Left lung (tissue), 4 donors: ENCODE measurements at regions not wholly inside any gene's neighbourhood (a gene's known extent, or its start where the extent isn't known, plus 50 kb on each side); places are given as distances from the start of the nearest gene placed in this dataset.

ENCODE experiments used
- ATAC-seq: fragments of 200-7000 bp; cut with Tn5 transposase; one replicate; pipeline ENCODE4 v1.9.1; 2020; ENCODE audit warnings: moderate library complexity
- DNase-seq, 4 donors: peaks; one replicate each; pipeline ENCODE4 v3.0.0-alpha.2; 2013 to 2020
- H3K27ac ChIP-seq, 2 donors: fragments of 200-600 bp; sonication (generic) in 1 of 2; one replicate each; pipeline versions ENCODE4 v1.5.0 to v1.8.0; 2020 to 2021
- H3K27me3 ChIP-seq, 2 donors: fragments of 200-600 bp; sonication (generic) in 1 of 2; one replicate each; pipeline versions ENCODE4 v1.5.0 to v1.8.0; 2020 to 2021
- H3K36me3 ChIP-seq, 2 donors: fragments of 200-600 bp; sonication (generic) in 1 of 2; one replicate each; pipeline versions ENCODE4 v1.5.0 to v1.8.0; 2020 to 2021
- H3K4me1 ChIP-seq, 2 donors: fragments of 200-600 bp; one replicate each; pipeline ENCODE4 v1.8.0; 2021
- H3K4me3 ChIP-seq, 2 donors: fragments of 200-600 bp; sonication (generic) in 1 of 2; one replicate each; pipeline versions ENCODE4 v1.5.0 to v1.8.0; 2020 to 2021; ENCODE audit warnings: mild to moderate bottlenecking in 1 of 2
- H3K9me3 ChIP-seq, 2 donors: fragments of 200-600 bp; sonication (generic) in 1 of 2; one replicate each; pipeline versions ENCODE4 v1.5.0 to v1.8.0; 2020 to 2021
- CTCF ChIP-seq, 2 donors: fragments of 200-600 bp; sonication (generic) in 1 of 2; IDR thresholded peaks; one replicate each; pipeline versions ENCODE4 v1.5.0 to v1.8.0; 2021; ENCODE audit warnings: antibody characterized with exemption in 2 of 2
- intact Hi-C, 2 donors: fragments of 100-400 bp; cut with DNase I; formaldehyde crosslinking; loops; one replicate each; pipeline versions ENCODE4 v1.11.2 to v1.14.2; 2022
- donor health status: DM: no; HTN: yes; CAD: no.
- donor health status: DM: no; HTN: no; CAD: no.

- no peak overlapping the region for H3K27ac ChIP-seq
- no peaks in the 10 kb centered on the region for H3K36me3 ChIP-seq
- no peaks in the 10 kb centered on the region for H3K9me3 ChIP-seq
- H3K4me1 ChIP-seq = no peaks in the 10 kb centered on the region
- H3K4me3 ChIP-seq = no peak overlapping the region
- no peaks in the 10 kb centered on the region for H3K27me3 ChIP-seq
- DNase-seq (no peak), ATAC-seq (no peak)
- intact Hi-C loops = no loop called here
- TF ChIP-seq CTCF (IDR thresholded peaks at IDR 0.05) = no peak
Observed at GRCh38 chr2:36177282-36177681, 178.3 kb upstream of the CRIM1 start.

- TF ChIP-seq CTCF (IDR thresholded peaks at IDR 0.05) = no peak
- H3K27ac ChIP-seq = no peak overlapping the region
- intact Hi-C loops = no loop called here
- no peaks in the 10 kb centered on the region for H3K9me3 ChIP-seq
- ATAC-seq (no peak), DNase-seq (no peak)
- no peak overlapping the region for H3K4me3 ChIP-seq
- H3K36me3 ChIP-seq = no peaks in the 10 kb centered on the region
- H3K4me1 ChIP-seq = no peaks in the 10 kb centered on the region
- H3K27me3 ChIP-seq = no peaks in the 10 kb centered on the region
Observed at GRCh38 chr2:36174920-36175319, 180.7 kb upstream of the CRIM1 start.

- Histone ChIP-seq H3K36me3 (no peaks in the 10 kb centered on the region), H3K9me3 (no peaks in the 10 kb centered on the region), H3K4me1 (no peaks in the 10 kb centered on the region), H3K27ac (no peak overlapping the region), H3K27me3 (no peaks in the 10 kb centered on the region), H3K4me3 (no peak overlapping the region)
- ATAC-seq (no peak), DNase-seq (no peak)
- intact Hi-C loops = no loop called here
- TF ChIP-seq CTCF (IDR thresholded peaks at IDR 0.05) = no peak
Observed at GRCh38 chr2:36173760-36174404, 181.7 kb upstream of the CRIM1 start.

GRCh38 chr2:36172824-36173223 is 182.8 kb upstream of the CRIM1 start:
- intact Hi-C loops = no loop called here
- no peak for DNase-seq
- no peaks in the 10 kb centered on the region for H3K27me3 ChIP-seq
- no peaks in the 10 kb centered on the region for H3K36me3 ChIP-seq
- ATAC-seq = no peak
- H3K9me3 ChIP-seq = no peaks in the 10 kb centered on the region
- no peak overlapping the region for H3K4me3 ChIP-seq
- TF ChIP-seq CTCF (IDR thresholded peaks at IDR 0.05) = no peak
- H3K27ac ChIP-seq = no peak overlapping the region
- H3K4me1 ChIP-seq = no peaks in the 10 kb centered on the region

- no peak for DNase-seq
- Histone ChIP-seq H3K27me3 (no peaks in the 10 kb centered on the region), H3K36me3 (no peaks in the 10 kb centered on the region), H3K9me3 (no peaks in the 10 kb centered on the region), H3K4me3 (no peak overlapping the region), H3K27ac (no peak overlapping the region), H3K4me1 (no peaks in the 10 kb centered on the region)
- TF ChIP-seq CTCF (IDR thresholded peaks at IDR 0.05) = no peak
- ATAC-seq = no peak
- intact Hi-C loops = no loop called here
Observed at GRCh38 chr2:36170805-36171204, 184.8 kb upstream of the CRIM1 start.
